T-cell (primary cell): ENCODE measurements at regions not wholly inside any gene's neighbourhood (a gene's known extent, or its start where the extent isn't known, plus 50 kb on each side); places are given as distances from the start of the nearest gene placed in this dataset.
A peak's percentile ranks its signal among the peaks of the same experiment; 100 is the strongest.

Experiments used
- ATAC-seq, 4 experiments: fragments of 200-7000 bp in 3 of 4; fragments of 150-1000 bp in 1 of 4; cut with Tn5 transposase; replicated peaks in 1 of 4; 1 replicate in 3 of 4; 2 replicates in 1 of 4; pipeline ENCODE4 v1.10.0; 2021; ENCODE audit warnings: moderate library complexity in 3 of 4, mild to moderate bottlenecking in 2 of 4, moderate number of reproducible peaks in 1 of 4
- CTCF ChIA-PET, 2 donors: fragments of 300-600 bp; sonication (Branson Sonifier 250); formaldehyde crosslinking; loops; one replicate each; lab custom pipeline; 2022; ENCODE audit warnings: antibody characterized with exemption in 2 of 2; lab: Charles Lee
- POLR2A ChIA-PET, 2 donors: fragments of 300-600 bp; sonication (Branson Sonifier 250); formaldehyde crosslinking; loops; one replicate each; lab custom pipeline; 2022; ENCODE audit warnings: antibody characterized with exemption in 2 of 2; lab: Charles Lee
- DNase-seq, 35 experiments: peaks; one replicate each; pipeline versions ENCODE4 v3.0.0 to v3.0.0-alpha.2; 2013 to 2023
- H3K27ac ChIP-seq: one replicate; pipeline ENCODE4 v1.5.1; 2013; ENCODE audit warnings: low read length
- H3K27me3 ChIP-seq, 2 experiments: replicated peaks in 1 of 2; 1 replicate in 1 of 2; 2 replicates in 1 of 2; pipeline versions ENCODE4 v1.6.1 to v1.7.0; 2013; ENCODE audit warnings: low read length in 1 of 2, mixed read lengths in 1 of 2; ENCODE audit not compliant: control insufficient read depth in 2 of 2, insufficient read depth in 2 of 2; ENCODE audit errors: extremely low read depth in 1 of 2
- H3K36me3 ChIP-seq, 2 donors: 1 replicate in 1 of 2; 2 replicates in 1 of 2; pipeline versions ENCODE4 v1.6.1 to v1.7.0; 2013; ENCODE audit warnings: low read length in 1 of 2; ENCODE audit not compliant: control insufficient read depth in 2 of 2, insufficient read depth in 1 of 2; ENCODE audit errors: extremely low read depth in 1 of 2
- H3K4me1 ChIP-seq, 2 experiments: 1 replicate in 1 of 2; 2 replicates in 1 of 2; pipeline versions ENCODE4 v1.6.1 to v1.7.0; 2013; ENCODE audit warnings: low read length in 2 of 2, mixed read lengths in 1 of 2; ENCODE audit not compliant: insufficient read depth in 2 of 2, control insufficient read depth in 1 of 2; ENCODE audit errors: extremely low read depth in 1 of 2
- H3K4me3 ChIP-seq, 2 donors: 1 replicate in 1 of 2; 2 replicates in 1 of 2; pipeline versions ENCODE4 v1.5.1 to v1.7.0; 2013; ENCODE audit warnings: mild to moderate bottlenecking in 2 of 2, low read length in 1 of 2, moderate library complexity in 1 of 2; ENCODE audit not compliant: control insufficient read depth in 1 of 2; ENCODE audit errors: extremely low read depth in 1 of 2
- H3K9me3 ChIP-seq: 2 replicates; pipeline ENCODE4 v1.7.0; 2013
- H3K27ac Mint-ChIP-seq, 2 donors: one replicate each; pipeline ENCODE4 v1.8.0; 2020 to 2021; ENCODE audit warnings: mild to moderate bottlenecking in 2 of 2, mixed read lengths in 2 of 2
- H3K27me3 Mint-ChIP-seq, 2 donors: one replicate each; pipeline ENCODE4 v1.8.0; 2021 to 2022; ENCODE audit warnings: mixed read lengths in 2 of 2
- H3K36me3 Mint-ChIP-seq: one replicate; pipeline ENCODE4 v1.8.0; 2021; ENCODE audit warnings: mixed read lengths
- H3K4me1 Mint-ChIP-seq, 3 donors: one replicate each; pipeline ENCODE4 v1.8.0; 2020 to 2022; ENCODE audit warnings: mixed read lengths in 3 of 3, mild to moderate bottlenecking in 1 of 3
- H3K4me3 Mint-ChIP-seq, 3 donors: one replicate each; pipeline ENCODE4 v1.8.0; 2020 to 2022; ENCODE audit warnings: mild to moderate bottlenecking in 3 of 3, mixed read lengths in 3 of 3, moderate library complexity in 3 of 3
- H3K9me3 Mint-ChIP-seq, 3 donors: one replicate each; pipeline ENCODE4 v1.8.0; 2020 to 2022; ENCODE audit warnings: mixed read lengths in 3 of 3
- WGBS: methylation state at CpG from one replicate; pipeline ENCODE4 v1.1.5; 2013; ENCODE audit warnings: missing lambda C conversion rate; ENCODE audit not compliant: insufficient coverage; 5-methylcytosine and 5-hydroxymethylcytosine counted together

- Mint-ChIP-seq H3K4me3 (no peak overlapping the region), H3K4me1 (peaks cover 10 to 12% (median 11%) of the 10 kb centered on the region in 3 donors), H3K9me3 (no peaks in the 10 kb centered on the region), H3K27ac (peak overlapping the region in 1 of 2 donors; percentile 46), H3K36me3 (no peaks in the 10 kb centered on the region), H3K27me3 (no peaks in the 10 kb centered on the region)
- H3K4me1 ChIP-seq = no peaks in the 10 kb centered on the region
- ATAC-seq = no peak
- DNase-seq = no peak
- no peak overlapping the region for H3K4me3 ChIP-seq
- H3K27ac ChIP-seq = no peak overlapping the region
- no peaks in the 10 kb centered on the region for H3K9me3 ChIP-seq
- no peaks in the 10 kb centered on the region for H3K27me3 ChIP-seq
- H3K36me3 ChIP-seq = no peaks in the 10 kb centered on the region
- POLR2A ChIA-PET = no interaction called here
- WGBS = 68% methylated on average over 4 of the region's 5 CpGs
- CTCF ChIA-PET = no interaction called here
These were observed 103.8 kb upstream of the AHR start for GRCh38 chr7:17194656-17195055.

GRCh38 chr7:17195576-17195975 is 102.9 kb upstream of the AHR start:
- 89% methylated on average over 1 of the region's 2 CpGs for WGBS
- no peaks in the 10 kb centered on the region for H3K27me3 ChIP-seq
- no peak overlapping the region for H3K4me3 ChIP-seq
- no peaks in the 10 kb centered on the region for H3K9me3 ChIP-seq
- H3K36me3 ChIP-seq = no peaks in the 10 kb centered on the region
- Mint-ChIP-seq H3K27ac (no peak overlapping the region), H3K4me1 (peaks cover 10 to 12% (median 11%) of the 10 kb centered on the region in 3 donors), H3K4me3 (no peak overlapping the region), H3K36me3 (no peaks in the 10 kb centered on the region), H3K9me3 (no peaks in the 10 kb centered on the region), H3K27me3 (no peaks in the 10 kb centered on the region)
- POLR2A ChIA-PET = no interaction called here
- no peak for DNase-seq
- no peak overlapping the region for H3K27ac ChIP-seq
- CTCF ChIA-PET = interaction anchor here in 1 of 2 donors (0.7 kb wide), 1 partner anchor 213 kb away, joined by 8 read pairs; no protein-coding TSS in a partner anchor
- no peak for ATAC-seq
- H3K4me1 ChIP-seq = no peaks in the 10 kb centered on the region

GRCh38 chr7:17205910-17206309 is 92.5 kb upstream of the AHR start:
- no peak overlapping the region for H3K27ac ChIP-seq
- H3K36me3 ChIP-seq = no peaks in the 10 kb centered on the region
- H3K4me3 Mint-ChIP-seq = no peak overlapping the region
- no peaks in the 10 kb centered on the region for H3K4me1 ChIP-seq
- no peak overlapping the region for H3K4me3 ChIP-seq
- H3K9me3 Mint-ChIP-seq = peaks cover 0 to 4% (median 0%) of the 10 kb centered on the region in 3 donors
- DNase-seq (no peak), ATAC-seq (no peak)
- 20% methylated on average over 1 of the region's 3 CpGs for WGBS
- no peaks in the 10 kb centered on the region for H3K27me3 Mint-ChIP-seq
- H3K9me3 ChIP-seq = no peaks in the 10 kb centered on the region
- ChIA-PET POLR2A (no interaction called here), CTCF (no interaction called here)
- no peak overlapping the region for H3K27ac Mint-ChIP-seq
- peaks cover 0 to 2% (median 0%) of the 10 kb centered on the region in 3 donors for H3K4me1 Mint-ChIP-seq
- H3K36me3 Mint-ChIP-seq = no peaks in the 10 kb centered on the region
- no peaks in the 10 kb centered on the region for H3K27me3 ChIP-seq

GRCh38 chr7:17206349-17206905 is 92.0 kb upstream of the AHR start:
- no peak overlapping the region for H3K4me3 ChIP-seq
- Mint-ChIP-seq H3K36me3 (no peaks in the 10 kb centered on the region), H3K27ac (no peak overlapping the region), H3K4me1 (peaks cover 0 to 2% (median 0%) of the 10 kb centered on the region in 3 donors), H3K27me3 (no peaks in the 10 kb centered on the region), H3K4me3 (no peak overlapping the region), H3K9me3 (peaks cover 0 to 4% (median 0%) of the 10 kb centered on the region in 3 donors)
- WGBS = 96% methylated on average over 3 of the region's 3 CpGs
- POLR2A ChIA-PET = no interaction called here
- H3K27me3 ChIP-seq = no peaks in the 10 kb centered on the region
- no peaks in the 10 kb centered on the region for H3K4me1 ChIP-seq
- CTCF ChIA-PET = no interaction called here
- no peak for DNase-seq
- H3K36me3 ChIP-seq = no peaks in the 10 kb centered on the region
- H3K27ac ChIP-seq = no peak overlapping the region
- no peaks in the 10 kb centered on the region for H3K9me3 ChIP-seq
- ATAC-seq = no peak

- Histone ChIP-seq H3K27me3 (no peaks in the 10 kb centered on the region), H3K4me1 (no peaks in the 10 kb centered on the region), H3K9me3 (no peaks in the 10 kb centered on the region), H3K4me3 (no peak overlapping the region), H3K27ac (no peak overlapping the region), H3K36me3 (no peaks in the 10 kb centered on the region)
- H3K36me3 Mint-ChIP-seq = no peaks in the 10 kb centered on the region
- ATAC-seq = no peak
- H3K27me3 Mint-ChIP-seq = no peaks in the 10 kb centered on the region
- no peak overlapping the region for H3K4me3 Mint-ChIP-seq
- peaks cover 0 to 2% (median 0%) of the 10 kb centered on the region in 3 donors for H3K4me1 Mint-ChIP-seq
- H3K27ac Mint-ChIP-seq = no peak overlapping the region
- POLR2A ChIA-PET = no interaction called here
- WGBS = 80% methylated on average over 1 of the region's 1 CpG
- CTCF ChIA-PET = no interaction called here
- DNase-seq = no peak
- H3K9me3 Mint-ChIP-seq = no peaks in the 10 kb centered on the region
These were observed 91.2 kb upstream of the AHR start for GRCh38 chr7:17207220-17207619.

GRCh38 chr7:17209101-17209500 is 89.4 kb upstream of the AHR start:
- H3K4me3 ChIP-seq = no peak overlapping the region
- Mint-ChIP-seq H3K9me3 (no peaks in the 10 kb centered on the region), H3K4me1 (peaks cover 0 to 2% (median 0%) of the 10 kb centered on the region in 3 donors), H3K36me3 (no peaks in the 10 kb centered on the region), H3K4me3 (no peak overlapping the region), H3K27ac (no peak overlapping the region), H3K27me3 (no peaks in the 10 kb centered on the region)
- no peaks in the 10 kb centered on the region for H3K9me3 ChIP-seq
- no CpG with 5 or more reads among the region's 3 CpGs for WGBS
- H3K27ac ChIP-seq = no peak overlapping the region
- POLR2A ChIA-PET = interaction anchor here in 1 of 2 donors (0.5 to 0.6 kb wide), 2 partner anchors 89 to 92 kb away, joined by 3 to 9 read pairs; no protein-coding TSS in a partner anchor
- DNase-seq (no peak), ATAC-seq (no peak)
- CTCF ChIA-PET = interaction anchor here in 1 of 2 donors (1.5 kb wide), 1 partner anchor 146 kb away, joined by 3 read pairs; no protein-coding TSS in a partner anchor
- no peaks in the 10 kb centered on the region for H3K27me3 ChIP-seq
- H3K36me3 ChIP-seq = no peaks in the 10 kb centered on the region
- no peaks in the 10 kb centered on the region for H3K4me1 ChIP-seq
